ENCODE measurements at regions not wholly inside any gene's neighbourhood (a gene's known extent, or its start where the extent isn't known, plus 50 kb on each side); places are given as distances from the start of the nearest gene placed in this dataset.

GRCh38 chr10:77702166-77702565 lies 64.6 kb upstream of the KCNMA1 start:
- H2AK5ac ChIP-seq (ENCODE audit: low read length), result no peak overlapping the region
- no peaks in the 10 kb centered on the region for H3K4me1 ChIP-seq (ENCODE audit: control insufficient read depth in 1 of 2, insufficient read depth in 2 of 2, low read length in 2 of 2)
- H3K18ac ChIP-seq (ENCODE audit: low read length), result no peak overlapping the region
- H2BK5ac ChIP-seq (ENCODE audit: low read depth, low read length, poor library complexity), result no peak overlapping the region
- H3K79me1 ChIP-seq (ENCODE audit: low read length), result no peaks in the 10 kb centered on the region
- H3K27ac ChIP-seq (ENCODE audit: low read depth, low read length), result no peak overlapping the region
- no peak overlapping the region for H2AFZ ChIP-seq (ENCODE audit: insufficient read depth, low read length, poor library complexity)
- no peak overlapping the region for H3K23ac ChIP-seq (ENCODE audit: low read length)
- no peak overlapping the region for H3K4me2 ChIP-seq (ENCODE audit: low read length)
- no peak overlapping the region for H4K91ac ChIP-seq (ENCODE audit: low read depth, low read length)
- no peak overlapping the region for H2BK12ac ChIP-seq (ENCODE audit: low read length)
- H3K9ac ChIP-seq (ENCODE audit: low read length), result no peak overlapping the region
- WGBS (ENCODE audit: extremely low coverage, insufficient coverage, insufficient read length), result no CpG with 5 or more reads among the region's 3 CpGs
- H3K14ac ChIP-seq (ENCODE audit: low read length), result no peak overlapping the region
- H3K27me3 ChIP-seq (ENCODE audit: insufficient read depth, low read length), result no peaks in the 10 kb centered on the region
- H3K36me3 ChIP-seq (ENCODE audit: control insufficient read depth in 1 of 2, insufficient read depth in 2 of 2, low read length in 2 of 2), result no peaks in the 10 kb centered on the region
- H3K4ac ChIP-seq (ENCODE audit: low read depth, low read length), result no peak overlapping the region
- DNase-seq, result no peak
- no peak overlapping the region for H4K8ac ChIP-seq (ENCODE audit: low read depth, low read length)
- no peak overlapping the region for H3K4me3 ChIP-seq (ENCODE audit: low read depth, low read length)
- H3K79me2 ChIP-seq (ENCODE audit: control insufficient read depth, insufficient read depth, low read length, poor library complexity), result no peaks in the 10 kb centered on the region
- H4K12ac ChIP-seq (ENCODE audit: low read depth, low read length), result no peak overlapping the region
- H2BK120ac ChIP-seq (ENCODE audit: insufficient read depth, low read length, poor library complexity), result no peak overlapping the region
- H3K9me3 ChIP-seq (ENCODE audit: insufficient read depth, low read depth, low read length), result no peaks in the 10 kb centered on the region

DNA sequence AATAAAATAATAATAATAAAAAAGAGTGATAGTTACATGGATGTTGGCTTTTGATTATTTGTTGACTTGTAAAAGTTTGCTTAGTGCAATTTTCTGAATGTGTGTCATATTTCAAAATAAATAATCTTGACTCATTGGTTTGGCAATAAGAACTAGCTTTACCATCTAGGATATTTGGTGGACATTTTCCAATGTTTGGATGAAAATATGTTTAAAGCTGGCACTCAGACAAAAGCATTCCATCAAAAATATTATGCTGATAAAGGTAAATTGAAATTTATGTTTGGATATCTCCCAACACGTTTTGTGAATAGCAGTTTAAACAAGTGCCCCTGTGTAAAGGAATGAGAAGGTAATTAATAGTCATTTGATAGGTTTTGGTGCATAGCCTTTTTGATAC lies 62.5 kb upstream of the KCNMA1 start:
- no peak overlapping the region for H3K4ac ChIP-seq (ENCODE audit: low read depth, low read length)
- H4K8ac ChIP-seq (ENCODE audit: low read depth, low read length), result no peak overlapping the region
- H3K23ac ChIP-seq (ENCODE audit: low read length), result no peak overlapping the region
- H3K79me2 ChIP-seq (ENCODE audit: control insufficient read depth, insufficient read depth, low read length, poor library complexity), result no peaks in the 10 kb centered on the region
- H3K9ac ChIP-seq (ENCODE audit: low read length), result no peak overlapping the region
- no peak overlapping the region for H3K27ac ChIP-seq (ENCODE audit: low read depth, low read length)
- H2AK5ac ChIP-seq (ENCODE audit: low read length), result no peak overlapping the region
- no peak overlapping the region for H4K12ac ChIP-seq (ENCODE audit: low read depth, low read length)
- no peaks in the 10 kb centered on the region for H3K9me3 ChIP-seq (ENCODE audit: insufficient read depth, low read depth, low read length)
- no peak overlapping the region for H3K18ac ChIP-seq (ENCODE audit: low read length)
- no peak overlapping the region for H4K91ac ChIP-seq (ENCODE audit: low read depth, low read length)
- H3K4me3 ChIP-seq (ENCODE audit: low read depth, low read length), result no peak overlapping the region
- DNase-seq, result no peak
- no peak overlapping the region for H2BK120ac ChIP-seq (ENCODE audit: insufficient read depth, low read length, poor library complexity)
- H3K27me3 ChIP-seq (ENCODE audit: insufficient read depth, low read length), result no peaks in the 10 kb centered on the region
- no CpG with 5 or more reads among the region's 1 CpG for WGBS (ENCODE audit: extremely low coverage, insufficient coverage, insufficient read length)
- no peak overlapping the region for H2BK12ac ChIP-seq (ENCODE audit: low read length)
- H3K36me3 ChIP-seq (ENCODE audit: control insufficient read depth in 1 of 2, insufficient read depth in 2 of 2, low read length in 2 of 2), result no peaks in the 10 kb centered on the region
- H3K14ac ChIP-seq (ENCODE audit: low read length), result no peak overlapping the region
- H3K4me1 ChIP-seq (ENCODE audit: control insufficient read depth in 1 of 2, insufficient read depth in 2 of 2, low read length in 2 of 2), result no peaks in the 10 kb centered on the region
- H2BK5ac ChIP-seq (ENCODE audit: low read depth, low read length, poor library complexity), result no peak overlapping the region
- H3K4me2 ChIP-seq (ENCODE audit: low read length), result no peak overlapping the region
- no peak overlapping the region for H2AFZ ChIP-seq (ENCODE audit: insufficient read depth, low read length, poor library complexity)
- H3K79me1 ChIP-seq (ENCODE audit: low read length), result no peaks in the 10 kb centered on the region

GRCh38 chr10:77699080-77699645 lies 61.6 kb upstream of the KCNMA1 start:
- no peak overlapping the region for H3K4me2 ChIP-seq (ENCODE audit: low read length)
- no peaks in the 10 kb centered on the region for H3K27me3 ChIP-seq (ENCODE audit: insufficient read depth, low read length)
- H3K4ac ChIP-seq (ENCODE audit: low read depth, low read length), result no peak overlapping the region
- no peaks in the 10 kb centered on the region for H3K79me1 ChIP-seq (ENCODE audit: low read length)
- no peak overlapping the region for H3K14ac ChIP-seq (ENCODE audit: low read length)
- H3K9ac ChIP-seq (ENCODE audit: low read length), result no peak overlapping the region
- no peak overlapping the region for H4K8ac ChIP-seq (ENCODE audit: low read depth, low read length)
- no peak overlapping the region for H3K4me3 ChIP-seq (ENCODE audit: low read depth, low read length)
- no peak overlapping the region for H2BK5ac ChIP-seq (ENCODE audit: low read depth, low read length, poor library complexity)
- no peak overlapping the region for H2AK5ac ChIP-seq (ENCODE audit: low read length)
- no peaks in the 10 kb centered on the region for H3K9me3 ChIP-seq (ENCODE audit: insufficient read depth, low read depth, low read length)
- no peak overlapping the region for H3K27ac ChIP-seq (ENCODE audit: low read depth, low read length)
- H2BK120ac ChIP-seq (ENCODE audit: insufficient read depth, low read length, poor library complexity), result no peak overlapping the region
- no peak overlapping the region for H3K23ac ChIP-seq (ENCODE audit: low read length)
- no peak overlapping the region for H3K18ac ChIP-seq (ENCODE audit: low read length)
- H4K12ac ChIP-seq (ENCODE audit: low read depth, low read length), result no peak overlapping the region
- H3K4me1 ChIP-seq (ENCODE audit: control insufficient read depth in 1 of 2, insufficient read depth in 2 of 2, low read length in 2 of 2), result no peaks in the 10 kb centered on the region
- no peak overlapping the region for H2AFZ ChIP-seq (ENCODE audit: insufficient read depth, low read length, poor library complexity)
- no peaks in the 10 kb centered on the region for H3K79me2 ChIP-seq (ENCODE audit: control insufficient read depth, insufficient read depth, low read length, poor library complexity)
- H4K91ac ChIP-seq (ENCODE audit: low read depth, low read length), result no peak overlapping the region
- WGBS (ENCODE audit: extremely low coverage, insufficient coverage, insufficient read length), result no CpG with 5 or more reads among the region's 1 CpG
- DNase-seq, result no peak
- H2BK12ac ChIP-seq (ENCODE audit: low read length), result no peak overlapping the region
- H3K36me3 ChIP-seq (ENCODE audit: control insufficient read depth in 1 of 2, insufficient read depth in 2 of 2, low read length in 2 of 2), result no peaks in the 10 kb centered on the region

- no peak overlapping the region for H3K18ac ChIP-seq (ENCODE audit: low read length)
These were observed 60.8 kb upstream of the KCNMA1 start for GRCh38 chr10:77698267-77698931.

More at GRCh38 chr10:77698267-77698931, 60.8 kb upstream of the KCNMA1 start:
- H4K91ac ChIP-seq (ENCODE audit: low read depth, low read length), result no peak overlapping the region
- H3K9me3 ChIP-seq (ENCODE audit: insufficient read depth, low read depth, low read length), result no peaks in the 10 kb centered on the region
- H3K23ac ChIP-seq (ENCODE audit: low read length), result no peak overlapping the region
- no peaks in the 10 kb centered on the region for H3K36me3 ChIP-seq (ENCODE audit: control insufficient read depth in 1 of 2, insufficient read depth in 2 of 2, low read length in 2 of 2)
- H3K27ac ChIP-seq (ENCODE audit: low read depth, low read length), result no peak overlapping the region
- no peak overlapping the region for H2BK120ac ChIP-seq (ENCODE audit: insufficient read depth, low read length, poor library complexity)
- H2AK5ac ChIP-seq (ENCODE audit: low read length), result no peak overlapping the region
- H3K4me2 ChIP-seq (ENCODE audit: low read length), result no peak overlapping the region
- H4K12ac ChIP-seq (ENCODE audit: low read depth, low read length), result no peak overlapping the region
- H3K9ac ChIP-seq (ENCODE audit: low read length), result no peak overlapping the region
- H3K14ac ChIP-seq (ENCODE audit: low read length), result no peak overlapping the region
- no peaks in the 10 kb centered on the region for H3K79me2 ChIP-seq (ENCODE audit: control insufficient read depth, insufficient read depth, low read length, poor library complexity)
- no peak overlapping the region for H2AFZ ChIP-seq (ENCODE audit: insufficient read depth, low read length, poor library complexity)
- no peak overlapping the region for H3K4ac ChIP-seq (ENCODE audit: low read depth, low read length)
- no peaks in the 10 kb centered on the region for H3K79me1 ChIP-seq (ENCODE audit: low read length)
- no peak overlapping the region for H2BK12ac ChIP-seq (ENCODE audit: low read length)
- DNase-seq, result no peak
- WGBS (ENCODE audit: extremely low coverage, insufficient coverage, insufficient read length), result 100% methylated on average over 1 of the region's 5 CpGs
- H3K27me3 ChIP-seq (ENCODE audit: insufficient read depth, low read length), result no peaks in the 10 kb centered on the region
- H3K4me1 ChIP-seq (ENCODE audit: control insufficient read depth in 1 of 2, insufficient read depth in 2 of 2, low read length in 2 of 2), result no peaks in the 10 kb centered on the region
- no peak overlapping the region for H4K8ac ChIP-seq (ENCODE audit: low read depth, low read length)
- H3K4me3 ChIP-seq (ENCODE audit: low read depth, low read length), result no peak overlapping the region
- H2BK5ac ChIP-seq (ENCODE audit: low read depth, low read length, poor library complexity), result no peak overlapping the region

All from trophoblast cell (in vitro differentiated cells and primary cell).